Cerebellar cortex (tissue), 1 donor: ENCODE measurements at regions not wholly inside any gene's neighbourhood (a gene's known extent, or its start where the extent isn't known, plus 50 kb on each side); places are given as distances from the start of the nearest gene placed in this dataset.

Source experiments
- DNase-seq: peaks from one replicate; pipeline ENCODE4 v3.0.0-alpha.2; 2015; ENCODE audit warnings: low spot score

- DNase-seq: no peak
These were observed 235.8 kb upstream of the TMTC1 start for GRCh38 chr12:30019366-30020140.

- no peak for DNase-seq
These were observed 232.9 kb upstream of the TMTC1 start for GRCh38 chr12:30016540-30017055.

- no peak for DNase-seq
These were observed 232.0 kb upstream of the TMTC1 start for GRCh38 chr12:30015631-30016337.

- DNase-seq: no peak
These were observed 231.2 kb upstream of the TMTC1 start for GRCh38 chr12:30014991-30015390.

GRCh38 chr12:30012816-30013450 lies 229.2 kb upstream of the TMTC1 start:
- DNase-seq: no peak

- DNase-seq: no peak
These were observed 226.6 kb upstream of the TMTC1 start for GRCh38 chr12:30010071-30011052.

GRCh38 chr12:30006021-30006420 lies 222.3 kb upstream of the TMTC1 start:
- no peak for DNase-seq

GRCh38 chr12:30003321-30003720 lies 219.6 kb upstream of the TMTC1 start:
- no peak for DNase-seq

- DNase-seq: no peak
These were observed 218.9 kb upstream of the TMTC1 start for GRCh38 chr12:30002677-30003076.

- DNase-seq: no peak
These were observed 216.7 kb upstream of the TMTC1 start for GRCh38 chr12:30000401-30000800.

- no peak for DNase-seq
These were observed 213.3 kb upstream of the TMTC1 start for GRCh38 chr12:29996993-29997392.

GRCh38 chr12:29992366-29992765 lies 208.6 kb upstream of the TMTC1 start:
- no peak for DNase-seq

GRCh38 chr12:29991924-29992323 lies 208.2 kb upstream of the TMTC1 start:
- no peak for DNase-seq

GRCh38 chr12:29990971-29991370 lies 207.2 kb upstream of the TMTC1 start:
- DNase-seq: no peak

- DNase-seq: no peak
These were observed 200.1 kb upstream of the TMTC1 start for GRCh38 chr12:29983851-29984250.

- DNase-seq: no peak
These were observed 196.6 kb upstream of the TMTC1 start for GRCh38 chr12:29980304-29980703.

GRCh38 chr12:29971446-29971845 lies 187.7 kb upstream of the TMTC1 start:
- no peak for DNase-seq

GRCh38 chr12:29970501-29970900 lies 186.8 kb upstream of the TMTC1 start:
- no peak for DNase-seq

GRCh38 chr12:29962276-29963035 lies 178.7 kb upstream of the TMTC1 start:
- no peak for DNase-seq

GRCh38 chr12:29961231-29961630 lies 177.5 kb upstream of the TMTC1 start:
- DNase-seq: no peak

- no peak for DNase-seq
These were observed 176.4 kb upstream of the TMTC1 start for GRCh38 chr12:29960122-29960521.
